ENCODE measurements at regions not wholly inside any gene's neighbourhood (a gene's known extent, or its start where the extent isn't known, plus 50 kb on each side); places are given as distances from the start of the nearest gene placed in this dataset.

GRCh38 chrX:87236830-87237440, 280.7 kb upstream of the KLHL4 start:
- TF ChIP-seq POLR2AphosphoS5 (IDR thresholded peaks at IDR 0.05; ENCODE audit: low read depth) (no peak), GABPA (IDR thresholded peaks at IDR 0.05; ENCODE audit: low read depth) (no peak), SPI1 (IDR thresholded peaks at IDR 0.05; ENCODE audit: borderline replicate concordance, low read depth) (no peak), CTCF (IDR thresholded peaks at IDR 0.05; ENCODE audit: insufficient read depth, low read length) (no peak)
- no peak overlapping the region for H3K27ac ChIP-seq (replicated peaks)
- no peak for DNase-seq (ENCODE audit: low read depth in 1 of 2, low spot score in 1 of 2)
- H3K4me3 ChIP-seq (replicated peaks; ENCODE audit: insufficient read depth, low read length): no peak overlapping the region
- no peaks in the 10 kb centered on the region for H3K27me3 ChIP-seq (ENCODE audit: insufficient read depth, poor library complexity, severe bottlenecking)

GRCh38 chrX:87265518-87265917, 252.1 kb upstream of the KLHL4 start:
- TF ChIP-seq CTCF (IDR thresholded peaks at IDR 0.05; ENCODE audit: insufficient read depth, low read length) (no peak), POLR2AphosphoS5 (IDR thresholded peaks at IDR 0.05; ENCODE audit: low read depth) (no peak), REST (IDR thresholded peaks at IDR 0.05; ENCODE audit: insufficient replicate concordance, low read depth) (no peak), SPI1 (IDR thresholded peaks at IDR 0.05; ENCODE audit: borderline replicate concordance, low read depth) (no peak), GABPA (IDR thresholded peaks at IDR 0.05; ENCODE audit: low read depth) (no peak)
- DNase-seq (ENCODE audit: low read depth in 1 of 2, low spot score in 1 of 2): no peak
- no peak overlapping the region for H3K4me3 ChIP-seq (replicated peaks; ENCODE audit: insufficient read depth, low read length)
- no peak overlapping the region for H3K27ac ChIP-seq (replicated peaks)
- H3K27me3 ChIP-seq (ENCODE audit: insufficient read depth, poor library complexity, severe bottlenecking): no peaks in the 10 kb centered on the region

- TF ChIP-seq REST (IDR thresholded peaks at IDR 0.05; ENCODE audit: insufficient replicate concordance, low read depth): no peak
- no peak for TF ChIP-seq SPI1 (IDR thresholded peaks at IDR 0.05; ENCODE audit: borderline replicate concordance, low read depth)
- TF ChIP-seq CTCF (IDR thresholded peaks at IDR 0.05; ENCODE audit: insufficient read depth, low read length): no peak
- no peak for TF ChIP-seq POLR2AphosphoS5 (IDR thresholded peaks at IDR 0.05; ENCODE audit: low read depth)
- no peak for TF ChIP-seq GABPA (IDR thresholded peaks at IDR 0.05; ENCODE audit: low read depth)
- H3K27me3 ChIP-seq (ENCODE audit: insufficient read depth, poor library complexity, severe bottlenecking): no peaks in the 10 kb centered on the region
- H3K27ac ChIP-seq (replicated peaks): no peak overlapping the region
- no peak overlapping the region for H3K4me3 ChIP-seq (replicated peaks; ENCODE audit: insufficient read depth, low read length)
- no peak for DNase-seq (ENCODE audit: low read depth in 1 of 2, low spot score in 1 of 2)
These were observed 245.1 kb upstream of the KLHL4 start for GRCh38 chrX:87272491-87272890.

Data from HL-60 (cell line).